ENCODE measurements at regions not wholly inside any gene's neighbourhood (a gene's known extent, or its start where the extent isn't known, plus 50 kb on each side); places are given as distances from the start of the nearest gene placed in this dataset.

DNA sequence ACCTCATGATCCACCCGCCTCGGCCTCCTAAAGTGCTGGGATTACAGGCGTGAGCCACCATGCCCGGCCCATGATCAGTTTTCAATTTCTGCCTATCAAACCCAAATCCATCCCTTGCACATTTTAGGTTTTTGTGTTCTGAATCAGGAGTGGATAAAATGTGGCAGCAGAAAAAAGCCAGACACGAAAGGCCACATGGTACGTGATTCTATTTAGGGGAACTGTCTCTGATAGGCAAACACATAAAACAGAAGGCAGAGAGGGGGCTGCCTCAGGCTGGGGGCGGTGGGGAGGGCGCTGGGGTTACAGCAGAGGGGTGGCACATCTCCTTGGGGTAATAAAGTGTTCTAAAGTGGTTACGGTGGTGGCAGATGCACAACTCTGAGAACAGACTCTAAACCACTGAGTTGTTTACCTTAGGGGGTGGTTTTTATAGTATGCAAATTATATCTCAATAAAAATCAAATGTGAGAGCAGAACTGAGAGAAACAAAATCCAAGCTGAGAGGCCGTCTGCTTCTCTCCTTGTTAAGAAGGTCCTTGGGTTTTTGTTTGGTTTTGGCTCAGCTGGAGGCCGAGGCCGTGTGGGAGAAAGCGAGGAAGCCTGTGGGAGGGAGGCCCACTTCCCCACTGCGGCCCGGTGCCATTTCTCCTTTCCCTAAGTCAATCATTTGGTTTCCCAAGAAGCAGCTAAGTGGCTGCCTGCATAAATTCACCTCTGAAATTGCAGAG is 78.0 kb downstream of the SOWAHC start:
- no peak overlapping the region for H3K27ac Mint-ChIP-seq
- peak overlapping the region; percentile 52; the same call in 1 of the 2 replicates for H2AFZ ChIP-seq
- H3K79me2 ChIP-seq (replicated peaks; ENCODE audit: insufficient read depth): no peaks in the 10 kb centered on the region
- ATAC-seq (no peak), DNase-seq (ENCODE audit: low spot score) (no peak)
- no peaks in the 10 kb centered on the region for H3K9me3 Mint-ChIP-seq
- H3K4me1 Mint-ChIP-seq: peaks cover 16% of the 10 kb centered on the region; the same call in 2 of the 3 replicates
- no peaks in the 10 kb centered on the region for H4K20me1 ChIP-seq (replicated peaks; ENCODE audit: insufficient read depth)
- no peak overlapping the region for H3K27ac ChIP-seq (ENCODE audit: low read depth)
- no peaks in the 10 kb centered on the region for H3K36me3 Mint-ChIP-seq (ENCODE audit: low read depth)
- H3K4me3 Mint-ChIP-seq: no peak overlapping the region
- H3K27me3 Mint-ChIP-seq (ENCODE audit: insufficient read depth, low read depth, poor library complexity): peaks cover 5% of the 10 kb centered on the region
- no peaks in the 10 kb centered on the region for H3K36me3 ChIP-seq (ENCODE audit: insufficient read depth)
- no peak overlapping the region for H3K4me3 ChIP-seq
- H3K9me2 ChIP-seq (ENCODE audit: insufficient read depth): no peaks in the 10 kb centered on the region
- no peak overlapping the region for H3K4me2 ChIP-seq
- TF ChIP-seq EZH2phosphoT487 (IDR thresholded peaks at IDR 0.05; ENCODE audit: unreplicated experiment) (no peak), JUNB (IDR thresholded peaks at IDR 0.05; ENCODE audit: unreplicated experiment) (no peak), NANOG (IDR thresholded peaks at IDR 0.05; ENCODE audit: borderline replicate concordance) (no peak), POLR2AphosphoS5 (IDR thresholded peaks at IDR 0.05; ENCODE audit: low read depth) (no peak), CREB1 (CRISPR knock-in tag; IDR thresholded peaks at IDR 0.05; ENCODE audit: low read depth) (no peak), ZNF114 (CRISPR knock-in tag; IDR thresholded peaks at IDR 0.05) (no peak), STAT1 (IDR thresholded peaks at IDR 0.05; ENCODE audit: unreplicated experiment) (no peak), ZNF331 (CRISPR knock-in tag; IDR thresholded peaks at IDR 0.05; ENCODE audit: low read depth) (no peak), EZH2 (IDR thresholded peaks at IDR 0.05; ENCODE audit: low read depth, unreplicated experiment) (no peak)
- TF ChIP-seq, protein P1, sequence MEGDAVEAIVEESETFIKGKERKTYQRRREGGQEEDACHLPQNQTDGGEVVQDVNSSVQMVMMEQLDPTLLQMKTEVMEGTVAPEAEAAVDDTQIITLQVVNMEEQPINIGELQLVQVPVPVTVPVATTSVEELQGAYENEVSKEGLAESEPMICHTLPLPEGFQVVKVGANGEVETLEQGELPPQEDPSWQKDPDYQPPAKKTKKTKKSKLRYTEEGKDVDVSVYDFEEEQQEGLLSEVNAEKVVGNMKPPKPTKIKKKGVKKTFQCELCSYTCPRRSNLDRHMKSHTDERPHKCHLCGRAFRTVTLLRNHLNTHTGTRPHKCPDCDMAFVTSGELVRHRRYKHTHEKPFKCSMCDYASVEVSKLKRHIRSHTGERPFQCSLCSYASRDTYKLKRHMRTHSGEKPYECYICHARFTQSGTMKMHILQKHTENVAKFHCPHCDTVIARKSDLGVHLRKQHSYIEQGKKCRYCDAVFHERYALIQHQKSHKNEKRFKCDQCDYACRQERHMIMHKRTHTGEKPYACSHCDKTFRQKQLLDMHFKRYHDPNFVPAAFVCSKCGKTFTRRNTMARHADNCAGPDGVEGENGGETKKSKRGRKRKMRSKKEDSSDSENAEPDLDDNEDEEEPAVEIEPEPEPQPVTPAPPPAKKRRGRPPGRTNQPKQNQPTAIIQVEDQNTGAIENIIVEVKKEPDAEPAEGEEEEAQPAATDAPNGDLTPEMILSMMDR (conservative IDR thresholded peaks at IDR 0.05; ENCODE audit: low read depth in 2 of 2): no peak
- TF ChIP-seq, protein P2, sequence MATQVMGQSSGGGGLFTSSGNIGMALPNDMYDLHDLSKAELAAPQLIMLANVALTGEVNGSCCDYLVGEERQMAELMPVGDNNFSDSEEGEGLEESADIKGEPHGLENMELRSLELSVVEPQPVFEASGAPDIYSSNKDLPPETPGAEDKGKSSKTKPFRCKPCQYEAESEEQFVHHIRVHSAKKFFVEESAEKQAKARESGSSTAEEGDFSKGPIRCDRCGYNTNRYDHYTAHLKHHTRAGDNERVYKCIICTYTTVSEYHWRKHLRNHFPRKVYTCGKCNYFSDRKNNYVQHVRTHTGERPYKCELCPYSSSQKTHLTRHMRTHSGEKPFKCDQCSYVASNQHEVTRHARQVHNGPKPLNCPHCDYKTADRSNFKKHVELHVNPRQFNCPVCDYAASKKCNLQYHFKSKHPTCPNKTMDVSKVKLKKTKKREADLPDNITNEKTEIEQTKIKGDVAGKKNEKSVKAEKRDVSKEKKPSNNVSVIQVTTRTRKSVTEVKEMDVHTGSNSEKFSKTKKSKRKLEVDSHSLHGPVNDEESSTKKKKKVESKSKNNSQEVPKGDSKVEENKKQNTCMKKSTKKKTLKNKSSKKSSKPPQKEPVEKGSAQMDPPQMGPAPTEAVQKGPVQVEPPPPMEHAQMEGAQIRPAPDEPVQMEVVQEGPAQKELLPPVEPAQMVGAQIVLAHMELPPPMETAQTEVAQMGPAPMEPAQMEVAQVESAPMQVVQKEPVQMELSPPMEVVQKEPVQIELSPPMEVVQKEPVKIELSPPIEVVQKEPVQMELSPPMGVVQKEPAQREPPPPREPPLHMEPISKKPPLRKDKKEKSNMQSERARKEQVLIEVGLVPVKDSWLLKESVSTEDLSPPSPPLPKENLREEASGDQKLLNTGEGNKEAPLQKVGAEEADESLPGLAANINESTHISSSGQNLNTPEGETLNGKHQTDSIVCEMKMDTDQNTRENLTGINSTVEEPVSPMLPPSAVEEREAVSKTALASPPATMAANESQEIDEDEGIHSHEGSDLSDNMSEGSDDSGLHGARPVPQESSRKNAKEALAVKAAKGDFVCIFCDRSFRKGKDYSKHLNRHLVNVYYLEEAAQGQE (IDR thresholded peaks at IDR 0.05; ENCODE audit: unreplicated experiment): no peak
- TF ChIP-seq, protein P3, sequence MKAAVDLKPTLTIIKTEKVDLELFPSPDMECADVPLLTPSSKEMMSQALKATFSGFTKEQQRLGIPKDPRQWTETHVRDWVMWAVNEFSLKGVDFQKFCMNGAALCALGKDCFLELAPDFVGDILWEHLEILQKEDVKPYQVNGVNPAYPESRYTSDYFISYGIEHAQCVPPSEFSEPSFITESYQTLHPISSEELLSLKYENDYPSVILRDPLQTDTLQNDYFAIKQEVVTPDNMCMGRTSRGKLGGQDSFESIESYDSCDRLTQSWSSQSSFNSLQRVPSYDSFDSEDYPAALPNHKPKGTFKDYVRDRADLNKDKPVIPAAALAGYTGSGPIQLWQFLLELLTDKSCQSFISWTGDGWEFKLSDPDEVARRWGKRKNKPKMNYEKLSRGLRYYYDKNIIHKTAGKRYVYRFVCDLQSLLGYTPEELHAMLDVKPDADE (IDR thresholded peaks at IDR 0.05): no peak
- TF ChIP-seq, protein P4, sequence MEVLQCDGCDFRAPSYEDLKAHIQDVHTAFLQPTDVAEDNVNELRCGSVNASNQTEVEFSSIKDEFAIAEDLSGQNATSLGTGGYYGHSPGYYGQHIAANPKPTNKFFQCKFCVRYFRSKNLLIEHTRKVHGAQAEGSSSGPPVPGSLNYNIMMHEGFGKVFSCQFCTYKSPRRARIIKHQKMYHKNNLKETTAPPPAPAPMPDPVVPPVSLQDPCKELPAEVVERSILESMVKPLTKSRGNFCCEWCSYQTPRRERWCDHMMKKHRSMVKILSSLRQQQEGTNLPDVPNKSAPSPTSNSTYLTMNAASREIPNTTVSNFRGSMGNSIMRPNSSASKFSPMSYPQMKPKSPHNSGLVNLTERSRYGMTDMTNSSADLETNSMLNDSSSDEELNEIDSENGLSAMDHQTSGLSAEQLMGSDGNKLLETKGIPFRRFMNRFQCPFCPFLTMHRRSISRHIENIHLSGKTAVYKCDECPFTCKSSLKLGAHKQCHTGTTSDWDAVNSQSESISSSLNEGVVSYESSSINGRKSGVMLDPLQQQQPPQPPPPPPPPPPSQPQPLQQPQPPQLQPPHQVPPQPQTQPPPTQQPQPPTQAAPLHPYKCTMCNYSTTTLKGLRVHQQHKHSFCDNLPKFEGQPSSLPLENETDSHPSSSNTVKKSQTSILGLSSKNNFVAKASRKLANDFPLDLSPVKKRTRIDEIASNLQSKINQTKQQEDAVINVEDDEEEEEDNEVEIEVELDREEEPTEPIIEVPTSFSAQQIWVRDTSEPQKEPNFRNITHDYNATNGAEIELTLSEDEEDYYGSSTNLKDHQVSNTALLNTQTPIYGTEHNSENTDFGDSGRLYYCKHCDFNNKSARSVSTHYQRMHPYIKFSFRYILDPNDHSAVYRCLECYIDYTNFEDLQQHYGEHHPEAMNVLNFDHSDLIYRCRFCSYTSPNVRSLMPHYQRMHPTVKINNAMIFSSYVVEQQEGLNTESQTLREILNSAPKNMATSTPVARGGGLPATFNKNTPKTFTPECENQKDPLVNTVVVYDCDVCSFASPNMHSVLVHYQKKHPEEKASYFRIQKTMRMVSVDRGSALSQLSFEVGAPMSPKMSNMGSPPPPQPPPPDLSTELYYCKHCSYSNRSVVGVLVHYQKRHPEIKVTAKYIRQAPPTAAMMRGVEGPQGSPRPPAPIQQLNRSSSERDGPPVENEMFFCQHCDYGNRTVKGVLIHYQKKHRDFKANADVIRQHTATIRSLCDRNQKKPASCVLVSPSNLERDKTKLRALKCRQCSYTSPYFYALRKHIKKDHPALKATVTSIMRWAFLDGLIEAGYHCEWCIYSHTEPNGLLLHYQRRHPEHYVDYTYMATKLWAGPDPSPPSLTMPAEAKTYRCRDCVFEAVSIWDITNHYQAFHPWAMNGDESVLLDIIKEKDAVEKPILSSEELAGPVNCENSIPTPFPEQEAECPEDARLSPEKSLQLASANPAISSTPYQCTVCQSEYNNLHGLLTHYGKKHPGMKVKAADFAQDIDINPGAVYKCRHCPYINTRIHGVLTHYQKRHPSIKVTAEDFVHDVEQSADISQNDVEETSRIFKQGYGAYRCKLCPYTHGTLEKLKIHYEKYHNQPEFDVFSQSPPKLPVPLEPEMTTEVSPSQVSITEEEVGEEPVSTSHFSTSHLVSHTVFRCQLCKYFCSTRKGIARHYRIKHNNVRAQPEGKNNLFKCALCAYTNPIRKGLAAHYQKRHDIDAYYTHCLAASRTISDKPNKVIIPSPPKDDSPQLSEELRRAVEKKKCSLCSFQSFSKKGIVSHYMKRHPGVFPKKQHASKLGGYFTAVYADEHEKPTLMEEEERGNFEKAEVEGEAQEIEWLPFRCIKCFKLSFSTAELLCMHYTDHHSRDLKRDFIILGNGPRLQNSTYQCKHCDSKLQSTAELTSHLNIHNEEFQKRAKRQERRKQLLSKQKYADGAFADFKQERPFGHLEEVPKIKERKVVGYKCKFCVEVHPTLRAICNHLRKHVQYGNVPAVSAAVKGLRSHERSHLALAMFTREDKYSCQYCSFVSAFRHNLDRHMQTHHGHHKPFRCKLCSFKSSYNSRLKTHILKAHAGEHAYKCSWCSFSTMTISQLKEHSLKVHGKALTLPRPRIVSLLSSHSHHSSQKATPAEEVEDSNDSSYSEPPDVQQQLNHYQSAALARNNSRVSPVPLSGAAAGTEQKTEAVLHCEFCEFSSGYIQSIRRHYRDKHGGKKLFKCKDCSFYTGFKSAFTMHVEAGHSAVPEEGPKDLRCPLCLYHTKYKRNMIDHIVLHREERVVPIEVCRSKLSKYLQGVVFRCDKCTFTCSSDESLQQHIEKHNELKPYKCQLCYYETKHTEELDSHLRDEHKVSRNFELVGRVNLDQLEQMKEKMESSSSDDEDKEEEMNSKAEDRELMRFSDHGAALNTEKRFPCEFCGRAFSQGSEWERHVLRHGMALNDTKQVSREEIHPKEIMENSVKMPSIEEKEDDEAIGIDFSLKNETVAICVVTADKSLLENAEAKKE (CRISPR knock-in tag; IDR thresholded peaks at IDR 0.05): no peak
- no peaks in the 10 kb centered on the region for H3F3A ChIP-seq (replicated peaks; ENCODE audit: low read depth)
- H3K27me3 ChIP-seq (ENCODE audit: insufficient read depth): no peaks in the 10 kb centered on the region
- no peaks in the 10 kb centered on the region for H3K4me1 ChIP-seq (ENCODE audit: insufficient read depth)
